ENCODE measurements at regions not wholly inside any gene's neighbourhood (a gene's known extent, or its start where the extent isn't known, plus 50 kb on each side); places are given as distances from the start of the nearest gene placed in this dataset.

DNA sequence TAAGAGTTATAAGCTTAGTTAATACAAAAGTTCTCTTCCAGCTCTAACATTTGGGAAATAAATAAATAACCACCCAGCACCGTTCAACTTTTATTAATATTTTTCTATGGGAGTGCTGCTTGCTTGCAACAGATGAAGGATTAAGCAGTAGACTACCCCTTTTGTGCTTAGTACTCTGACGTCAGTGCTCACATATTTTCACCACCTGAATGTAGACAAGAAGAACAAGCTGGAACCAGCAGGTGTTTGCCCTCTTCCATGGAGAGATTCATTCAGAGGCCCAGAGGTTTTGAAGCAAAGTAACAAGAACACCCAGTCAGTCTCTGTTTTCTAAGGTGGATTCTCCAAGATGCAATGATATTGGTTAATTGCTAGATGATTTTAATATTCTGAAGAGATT is 307.1 kb upstream of the PIK3C3 start:
- no peak for TF ChIP-seq SIX5 (IDR thresholded peaks at IDR 0.05; ENCODE audit: low read depth, low read length)
- TF ChIP-seq, protein P1, sequence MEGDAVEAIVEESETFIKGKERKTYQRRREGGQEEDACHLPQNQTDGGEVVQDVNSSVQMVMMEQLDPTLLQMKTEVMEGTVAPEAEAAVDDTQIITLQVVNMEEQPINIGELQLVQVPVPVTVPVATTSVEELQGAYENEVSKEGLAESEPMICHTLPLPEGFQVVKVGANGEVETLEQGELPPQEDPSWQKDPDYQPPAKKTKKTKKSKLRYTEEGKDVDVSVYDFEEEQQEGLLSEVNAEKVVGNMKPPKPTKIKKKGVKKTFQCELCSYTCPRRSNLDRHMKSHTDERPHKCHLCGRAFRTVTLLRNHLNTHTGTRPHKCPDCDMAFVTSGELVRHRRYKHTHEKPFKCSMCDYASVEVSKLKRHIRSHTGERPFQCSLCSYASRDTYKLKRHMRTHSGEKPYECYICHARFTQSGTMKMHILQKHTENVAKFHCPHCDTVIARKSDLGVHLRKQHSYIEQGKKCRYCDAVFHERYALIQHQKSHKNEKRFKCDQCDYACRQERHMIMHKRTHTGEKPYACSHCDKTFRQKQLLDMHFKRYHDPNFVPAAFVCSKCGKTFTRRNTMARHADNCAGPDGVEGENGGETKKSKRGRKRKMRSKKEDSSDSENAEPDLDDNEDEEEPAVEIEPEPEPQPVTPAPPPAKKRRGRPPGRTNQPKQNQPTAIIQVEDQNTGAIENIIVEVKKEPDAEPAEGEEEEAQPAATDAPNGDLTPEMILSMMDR (IDR thresholded peaks at IDR 0.05; ENCODE audit: control extremely low read depth in 1 of 3, insufficient read depth in 1 of 3, low read depth in 1 of 3, low read length in 3 of 3): no peak
- TF ChIP-seq POLR2A (IDR thresholded peaks at IDR 0.05; ENCODE audit: control extremely low read depth in 1 of 2, low read depth in 2 of 2, low read length in 2 of 2): no peak
- no peak for TF ChIP-seq CHD7 (IDR thresholded peaks at IDR 0.05; ENCODE audit: insufficient replicate concordance, low read length)
- TF ChIP-seq CREB1 (IDR thresholded peaks at IDR 0.05): no peak
- TF ChIP-seq GABPA (IDR thresholded peaks at IDR 0.05; ENCODE audit: borderline replicate concordance, insufficient read depth, low read length): no peak
- TF ChIP-seq, protein P2, sequence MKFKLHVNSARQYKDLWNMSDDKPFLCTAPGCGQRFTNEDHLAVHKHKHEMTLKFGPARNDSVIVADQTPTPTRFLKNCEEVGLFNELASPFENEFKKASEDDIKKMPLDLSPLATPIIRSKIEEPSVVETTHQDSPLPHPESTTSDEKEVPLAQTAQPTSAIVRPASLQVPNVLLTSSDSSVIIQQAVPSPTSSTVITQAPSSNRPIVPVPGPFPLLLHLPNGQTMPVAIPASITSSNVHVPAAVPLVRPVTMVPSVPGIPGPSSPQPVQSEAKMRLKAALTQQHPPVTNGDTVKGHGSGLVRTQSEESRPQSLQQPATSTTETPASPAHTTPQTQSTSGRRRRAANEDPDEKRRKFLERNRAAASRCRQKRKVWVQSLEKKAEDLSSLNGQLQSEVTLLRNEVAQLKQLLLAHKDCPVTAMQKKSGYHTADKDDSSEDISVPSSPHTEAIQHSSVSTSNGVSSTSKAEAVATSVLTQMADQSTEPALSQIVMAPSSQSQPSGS (IDR thresholded peaks at IDR 0.05; ENCODE audit: low read length): no peak
- TF ChIP-seq EZH2 (IDR thresholded peaks at IDR 0.05; ENCODE audit: low read depth, low read length, severe bottlenecking): no peak
- TF ChIP-seq EP300 (IDR thresholded peaks at IDR 0.05; ENCODE audit: borderline replicate concordance in 1 of 2, low read depth in 2 of 2, low read length in 2 of 2): no peak

Measured in H1 (cell line).